Esophagus muscularis mucosa (tissue), 3 donors: ENCODE measurements at regions not wholly inside any gene's neighbourhood (a gene's known extent, or its start where the extent isn't known, plus 50 kb on each side); places are given as distances from the start of the nearest gene placed in this dataset.

Source experiments
- POLR2A ChIP-seq: fragments of 450-650 bp; IDR thresholded peaks from one replicate; pipeline ENCODE4 v1.6.1; 2017; ENCODE audit warnings: antibody characterized with exemption, moderate library complexity, mild to moderate bottlenecking, low read depth
- POLR2AphosphoS5 ChIP-seq, 2 donors: sonication (generic); formaldehyde crosslinking; IDR thresholded peaks; one replicate each; pipeline ENCODE4 v1.6.1; 2017; ENCODE audit warnings: antibody characterized with exemption in 2 of 2
- TF ChIP-seq, protein P1 (sequence below), 3 experiments: fragments of 200-600 bp in 2 of 3; fragments of 450-650 bp in 1 of 3; sonication (generic) in 2 of 3; IDR thresholded peaks; one replicate each; pipeline ENCODE4 v1.5.1; 2017 to 2019; ENCODE audit warnings: antibody characterized with exemption in 3 of 3, mild to moderate bottlenecking in 2 of 3, moderate library complexity in 1 of 3

DNA sequence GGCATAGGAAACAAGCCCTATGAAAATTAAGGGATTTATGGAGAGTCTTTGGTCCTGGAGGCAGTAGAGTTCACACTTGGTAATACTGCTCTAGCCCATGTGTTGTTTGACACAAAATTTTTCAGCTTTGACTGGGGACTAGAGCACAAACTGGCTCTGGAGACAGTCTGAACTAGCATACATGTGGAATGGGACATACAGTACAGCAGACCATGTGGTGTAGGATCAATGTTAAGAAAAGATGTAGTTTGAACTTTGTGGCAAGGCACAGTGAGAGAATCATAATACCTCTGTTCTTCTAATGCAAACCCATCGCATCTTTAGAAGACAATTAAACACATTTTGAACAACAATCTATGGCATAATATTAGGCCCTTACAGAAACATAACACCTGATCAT, 521.5 kb upstream of the DDX18 start:
- TF ChIP-seq, protein P1, sequence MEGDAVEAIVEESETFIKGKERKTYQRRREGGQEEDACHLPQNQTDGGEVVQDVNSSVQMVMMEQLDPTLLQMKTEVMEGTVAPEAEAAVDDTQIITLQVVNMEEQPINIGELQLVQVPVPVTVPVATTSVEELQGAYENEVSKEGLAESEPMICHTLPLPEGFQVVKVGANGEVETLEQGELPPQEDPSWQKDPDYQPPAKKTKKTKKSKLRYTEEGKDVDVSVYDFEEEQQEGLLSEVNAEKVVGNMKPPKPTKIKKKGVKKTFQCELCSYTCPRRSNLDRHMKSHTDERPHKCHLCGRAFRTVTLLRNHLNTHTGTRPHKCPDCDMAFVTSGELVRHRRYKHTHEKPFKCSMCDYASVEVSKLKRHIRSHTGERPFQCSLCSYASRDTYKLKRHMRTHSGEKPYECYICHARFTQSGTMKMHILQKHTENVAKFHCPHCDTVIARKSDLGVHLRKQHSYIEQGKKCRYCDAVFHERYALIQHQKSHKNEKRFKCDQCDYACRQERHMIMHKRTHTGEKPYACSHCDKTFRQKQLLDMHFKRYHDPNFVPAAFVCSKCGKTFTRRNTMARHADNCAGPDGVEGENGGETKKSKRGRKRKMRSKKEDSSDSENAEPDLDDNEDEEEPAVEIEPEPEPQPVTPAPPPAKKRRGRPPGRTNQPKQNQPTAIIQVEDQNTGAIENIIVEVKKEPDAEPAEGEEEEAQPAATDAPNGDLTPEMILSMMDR (IDR thresholded peaks at IDR 0.05), result no peak
- no peak for TF ChIP-seq POLR2A
- TF ChIP-seq POLR2AphosphoS5 (IDR thresholded peaks at IDR 0.05), result no peak
